ENCODE measurements at regions not wholly inside any gene's neighbourhood (a gene's known extent, or its start where the extent isn't known, plus 50 kb on each side); places are given as distances from the start of the nearest gene placed in this dataset.

DNA sequence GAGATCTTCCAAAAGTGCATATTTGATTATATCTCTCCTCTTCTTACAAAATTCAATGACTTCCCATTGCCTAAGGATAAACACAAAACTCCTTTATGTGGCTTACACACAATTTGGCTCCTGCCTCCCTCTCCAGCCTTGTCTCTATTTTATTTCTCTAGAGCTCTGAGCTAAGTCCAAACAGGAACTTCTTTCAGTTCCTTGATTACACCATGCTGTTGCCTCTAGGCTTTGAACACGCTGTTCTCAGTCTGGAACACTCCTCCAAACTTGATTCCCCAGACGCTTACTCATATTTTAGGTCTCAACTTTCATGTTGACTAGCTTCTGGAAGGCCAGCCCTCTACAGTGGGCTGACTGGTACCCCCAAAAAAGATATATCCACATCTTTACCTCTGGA, 258.5 kb downstream of the COG6 start:
- Mint-ChIP-seq H3K27me3 (ENCODE audit: insufficient read depth, unreplicated experiment) (peaks cover 5% of the 10 kb centered on the region), H3K36me3 (ENCODE audit: insufficient read depth, unreplicated experiment) (no peaks in the 10 kb centered on the region), H3K4me3 (ENCODE audit: unreplicated experiment) (no peak overlapping the region), H3K9me3 (ENCODE audit: unreplicated experiment) (no peaks in the 10 kb centered on the region), H3K27ac (ENCODE audit: unreplicated experiment) (no peak overlapping the region), H3K4me1 (ENCODE audit: low read depth, unreplicated experiment) (no peaks in the 10 kb centered on the region)
- no peaks in the 10 kb centered on the region for H3K9me3 ChIP-seq
- no peaks in the 10 kb centered on the region for H3K4me1 ChIP-seq
- no peaks in the 10 kb centered on the region for H3K27me3 ChIP-seq (replicated peaks; ENCODE audit: control insufficient read depth, insufficient read depth, low read length)
- DNase-seq = no peak
- H3K4me3 ChIP-seq (ENCODE audit: low read depth, low read length) = no peak overlapping the region
- TF ChIP-seq, protein P1, sequence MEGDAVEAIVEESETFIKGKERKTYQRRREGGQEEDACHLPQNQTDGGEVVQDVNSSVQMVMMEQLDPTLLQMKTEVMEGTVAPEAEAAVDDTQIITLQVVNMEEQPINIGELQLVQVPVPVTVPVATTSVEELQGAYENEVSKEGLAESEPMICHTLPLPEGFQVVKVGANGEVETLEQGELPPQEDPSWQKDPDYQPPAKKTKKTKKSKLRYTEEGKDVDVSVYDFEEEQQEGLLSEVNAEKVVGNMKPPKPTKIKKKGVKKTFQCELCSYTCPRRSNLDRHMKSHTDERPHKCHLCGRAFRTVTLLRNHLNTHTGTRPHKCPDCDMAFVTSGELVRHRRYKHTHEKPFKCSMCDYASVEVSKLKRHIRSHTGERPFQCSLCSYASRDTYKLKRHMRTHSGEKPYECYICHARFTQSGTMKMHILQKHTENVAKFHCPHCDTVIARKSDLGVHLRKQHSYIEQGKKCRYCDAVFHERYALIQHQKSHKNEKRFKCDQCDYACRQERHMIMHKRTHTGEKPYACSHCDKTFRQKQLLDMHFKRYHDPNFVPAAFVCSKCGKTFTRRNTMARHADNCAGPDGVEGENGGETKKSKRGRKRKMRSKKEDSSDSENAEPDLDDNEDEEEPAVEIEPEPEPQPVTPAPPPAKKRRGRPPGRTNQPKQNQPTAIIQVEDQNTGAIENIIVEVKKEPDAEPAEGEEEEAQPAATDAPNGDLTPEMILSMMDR (IDR thresholded peaks at IDR 0.05; ENCODE audit: insufficient read depth in 1 of 2, low read depth in 1 of 2, low read length in 1 of 2, severe bottlenecking in 1 of 2, unreplicated experiment in 1 of 2) = no peak
- intact Hi-C loops (cut with micrococcal nuclease; ENCODE audit: unreplicated experiment) = no loop called here
- ChIA-PET CTCF (no interaction called here), POLR2A (no interaction called here)
- H3K36me3 ChIP-seq (ENCODE audit: control insufficient read depth, insufficient read depth, low read length) = no peaks in the 10 kb centered on the region
- no TSS peak for BruUV-seq (replicated peaks)

DNA sequence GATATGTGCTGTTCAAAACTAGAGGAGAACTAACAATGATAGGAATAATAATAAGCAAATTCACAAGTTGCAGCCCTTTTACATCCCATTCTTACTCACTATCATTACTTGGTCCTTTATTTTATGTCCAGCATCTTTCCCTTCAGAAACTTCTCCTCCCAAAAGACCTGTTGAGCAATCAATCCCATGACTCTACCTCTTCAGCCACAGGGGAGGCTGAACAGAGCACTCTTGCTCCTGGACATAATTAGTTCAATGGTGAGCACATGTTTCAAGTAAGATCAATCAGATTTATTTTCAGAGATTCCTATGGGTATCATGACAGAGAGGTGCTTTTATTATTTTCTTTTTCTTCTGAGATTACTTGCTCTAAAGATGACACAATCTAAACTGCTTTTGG, 260.0 kb downstream of the COG6 start:
- H3K9me3 Mint-ChIP-seq (ENCODE audit: unreplicated experiment) = no peaks in the 10 kb centered on the region
- no peaks in the 10 kb centered on the region for H3K36me3 Mint-ChIP-seq (ENCODE audit: insufficient read depth, unreplicated experiment)
- CTCF ChIA-PET = no interaction called here

DNA sequence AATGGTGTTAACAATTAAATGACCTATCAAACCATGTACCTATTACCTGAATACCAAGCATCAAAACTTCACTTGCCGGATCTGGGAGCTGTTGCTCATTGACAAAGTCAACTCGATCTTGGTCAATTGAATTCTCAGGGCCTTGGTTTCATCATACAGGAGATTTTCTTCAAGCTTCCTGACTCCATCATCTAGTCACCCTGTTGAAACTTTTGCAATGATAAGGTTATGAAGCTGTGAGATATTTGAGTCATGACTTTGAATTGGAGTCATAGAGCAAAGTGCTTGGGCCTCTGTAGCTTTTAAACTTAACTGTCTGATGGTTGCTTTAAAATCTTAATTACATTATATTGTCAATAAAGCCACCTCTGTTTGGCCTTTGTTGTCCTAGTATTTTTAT, 260.9 kb downstream of the COG6 start:
- BruUV-seq (replicated peaks) = no TSS peak
- DNase-seq = no peak
- TF ChIP-seq, protein P1 (IDR thresholded peaks at IDR 0.05; ENCODE audit: insufficient read depth in 1 of 2, low read depth in 1 of 2, low read length in 1 of 2, severe bottlenecking in 1 of 2, unreplicated experiment in 1 of 2) = no peak
- H3K4me1 Mint-ChIP-seq (ENCODE audit: low read depth, unreplicated experiment) = no peaks in the 10 kb centered on the region
- CTCF ChIA-PET = no interaction called here
- Histone ChIP-seq H3K27me3 (replicated peaks; ENCODE audit: control insufficient read depth, insufficient read depth, low read length) (no peaks in the 10 kb centered on the region), H3K4me1 (no peaks in the 10 kb centered on the region), H3K4me3 (ENCODE audit: low read depth, low read length) (no peak overlapping the region), H3K36me3 (ENCODE audit: control insufficient read depth, insufficient read depth, low read length) (no peaks in the 10 kb centered on the region), H3K9me3 (no peaks in the 10 kb centered on the region)
- H3K27ac Mint-ChIP-seq (ENCODE audit: unreplicated experiment) = no peak overlapping the region
- H3K4me3 Mint-ChIP-seq (ENCODE audit: unreplicated experiment) = no peak overlapping the region
- intact Hi-C loops (cut with micrococcal nuclease; ENCODE audit: unreplicated experiment) = no loop called here
- H3K36me3 Mint-ChIP-seq (ENCODE audit: insufficient read depth, unreplicated experiment) = no peaks in the 10 kb centered on the region
- peaks cover 8% of the 10 kb centered on the region for H3K27me3 Mint-ChIP-seq (ENCODE audit: insufficient read depth, unreplicated experiment)
- POLR2A ChIA-PET = no interaction called here
- no peaks in the 10 kb centered on the region for H3K9me3 Mint-ChIP-seq (ENCODE audit: unreplicated experiment)

More for the DNA sequence above, 260.0 kb downstream of the COG6 start:
- no peaks in the 10 kb centered on the region for H3K27me3 ChIP-seq (replicated peaks; ENCODE audit: control insufficient read depth, insufficient read depth, low read length)
- no peaks in the 10 kb centered on the region for H3K9me3 ChIP-seq
- H3K4me1 ChIP-seq = no peaks in the 10 kb centered on the region
- H3K36me3 ChIP-seq (ENCODE audit: control insufficient read depth, insufficient read depth, low read length) = no peaks in the 10 kb centered on the region
- POLR2A ChIA-PET = no interaction called here
- no peak overlapping the region for H3K4me3 ChIP-seq (ENCODE audit: low read depth, low read length)
- no peak for DNase-seq
- TF ChIP-seq, protein P1 (IDR thresholded peaks at IDR 0.05; ENCODE audit: insufficient read depth in 1 of 2, low read depth in 1 of 2, low read length in 1 of 2, severe bottlenecking in 1 of 2, unreplicated experiment in 1 of 2) = no peak
- H3K27ac Mint-ChIP-seq (ENCODE audit: unreplicated experiment) = no peak overlapping the region
- intact Hi-C loops (cut with micrococcal nuclease; ENCODE audit: unreplicated experiment) = no loop called here
- no peaks in the 10 kb centered on the region for H3K4me1 Mint-ChIP-seq (ENCODE audit: low read depth, unreplicated experiment)
- H3K4me3 Mint-ChIP-seq (ENCODE audit: unreplicated experiment) = no peak overlapping the region
- peaks cover 5% of the 10 kb centered on the region for H3K27me3 Mint-ChIP-seq (ENCODE audit: insufficient read depth, unreplicated experiment)
- BruUV-seq (replicated peaks) = no TSS peak

Data from Caco-2 (cell line).